NCI-H146 treated with DMSO at 0.1 percent for 48 hours (cell line): ENCODE measurements at regions not wholly inside any gene's neighbourhood (a gene's known extent, or its start where the extent isn't known, plus 50 kb on each side); places are given as distances from the start of the nearest gene placed in this dataset.

Experiments used
- DNase-seq: peaks from one replicate; lab custom pipeline; 2025; ENCODE audit not compliant: unreplicated experiment; lab: John Stamatoyannopoulos, UW

- DNase-seq: no peak
Measured at GRCh38 chr10:8921568-8921967, 867.1 kb downstream of the GATA3 start.

DNA sequence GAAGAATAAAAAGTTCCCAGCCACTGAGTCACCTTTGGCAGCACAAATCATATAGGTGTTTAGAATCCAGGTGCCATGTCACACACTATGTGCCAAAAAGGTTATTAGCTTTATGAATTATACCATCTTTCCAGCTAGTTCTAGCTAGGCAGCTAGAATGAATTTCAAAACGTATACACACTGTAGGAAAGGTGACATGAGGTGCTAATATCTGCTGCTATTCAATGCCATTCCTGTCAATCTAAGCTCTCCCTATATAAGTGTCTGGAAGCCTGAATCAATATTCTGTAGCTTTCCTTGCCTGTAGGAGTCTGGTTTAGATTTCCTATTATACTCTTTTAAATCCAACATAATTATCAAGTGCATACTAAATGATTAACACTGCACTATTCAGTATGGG lies 868.6 kb downstream of the GATA3 start:
- DNase-seq: no peak

- DNase-seq: no peak
Measured at GRCh38 chr10:8927705-8928104, 873.2 kb downstream of the GATA3 start.

- DNase-seq: no peak
Measured at GRCh38 chr10:8946451-8946850, 892.0 kb downstream of the GATA3 start.

DNA sequence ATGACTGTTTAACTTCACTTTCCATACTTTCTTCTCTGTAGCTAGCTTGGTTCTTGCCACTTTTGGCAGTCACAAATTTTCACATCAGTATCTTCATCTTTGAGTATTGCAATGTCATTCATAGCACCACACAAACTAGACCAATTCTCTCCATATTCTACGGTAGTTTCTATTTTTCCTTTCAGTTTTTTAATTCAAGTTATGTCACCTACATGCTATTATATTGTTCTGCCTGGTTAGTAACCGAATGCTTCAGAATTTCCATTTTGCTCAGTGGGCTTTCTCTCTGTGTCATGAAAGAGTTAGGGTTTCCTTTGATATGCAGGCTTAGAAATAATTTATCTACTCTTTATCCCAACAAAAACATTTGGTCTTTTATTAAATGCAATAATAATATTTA lies 896.5 kb downstream of the GATA3 start:
- DNase-seq: no peak

DNA sequence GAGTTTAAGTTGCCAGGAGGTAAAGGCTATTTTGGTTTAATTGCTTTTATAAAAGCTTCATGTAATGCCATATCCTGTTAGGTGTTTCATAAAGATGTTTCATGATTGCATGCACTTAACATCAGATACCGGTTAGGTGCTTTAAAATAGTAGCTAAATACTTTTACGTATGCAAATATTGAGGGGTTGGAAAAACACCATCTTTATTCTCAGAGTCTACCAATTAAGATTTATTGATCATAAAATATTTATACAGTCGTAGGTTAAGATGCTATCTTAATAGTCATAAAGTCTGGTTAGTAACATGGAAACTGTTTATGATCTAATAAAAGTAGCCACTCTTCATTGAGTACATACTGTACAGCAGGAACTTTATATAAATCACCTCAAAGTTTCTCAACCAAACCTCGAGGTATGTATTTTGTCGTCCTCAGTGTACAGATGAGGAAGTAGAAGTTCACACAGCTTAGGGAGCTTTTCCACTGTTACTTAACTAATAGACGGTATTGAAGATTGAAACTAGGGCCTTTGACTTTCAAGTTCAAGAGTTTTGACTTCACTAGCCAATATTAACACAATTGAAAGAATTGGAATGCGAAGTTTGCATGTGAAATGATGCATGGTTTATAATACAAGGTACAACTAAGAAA lies 897.1 kb downstream of the GATA3 start:
- no peak for DNase-seq

GRCh38 chr10:8956400-8956799 lies 901.9 kb downstream of the GATA3 start:
- DNase-seq: no peak

DNA sequence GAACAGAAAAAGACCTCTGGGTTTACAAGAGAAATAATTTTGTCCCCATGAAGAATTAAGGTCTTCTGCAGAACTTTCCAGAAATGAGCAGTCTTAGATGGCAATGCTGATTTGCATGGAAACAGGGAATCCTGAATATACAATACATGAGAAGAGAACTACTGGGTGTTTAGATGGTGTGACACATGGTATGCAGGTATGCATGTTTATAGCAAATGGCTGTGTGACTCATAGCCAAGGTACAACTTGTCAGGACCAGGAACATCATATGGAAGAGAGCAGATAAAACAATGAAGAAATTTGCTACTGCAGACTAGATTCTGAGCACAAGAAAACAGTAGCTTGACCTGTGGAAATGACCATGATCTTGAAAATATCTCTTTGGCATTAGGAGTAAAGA lies 907.8 kb downstream of the GATA3 start:
- no peak for DNase-seq

DNA sequence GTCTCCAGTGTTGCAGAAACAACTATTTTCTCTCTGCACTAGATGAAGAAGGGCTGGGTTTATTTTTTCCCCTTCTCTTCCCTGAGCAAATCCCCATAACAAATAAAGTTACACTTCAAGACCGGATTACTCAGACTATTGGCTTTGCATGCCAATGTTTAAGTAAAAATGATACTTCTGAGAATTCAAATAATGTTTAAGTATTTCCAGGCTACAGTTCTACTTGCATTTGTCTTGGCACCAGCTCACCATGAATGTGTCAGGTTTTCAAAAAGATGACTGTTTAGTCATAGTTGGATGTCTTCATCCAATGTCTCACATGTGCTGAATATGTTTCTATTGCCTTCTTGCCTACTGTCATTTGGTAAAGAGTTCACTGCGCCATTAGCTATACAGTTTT lies 912.6 kb downstream of the GATA3 start:
- no peak for DNase-seq

DNA sequence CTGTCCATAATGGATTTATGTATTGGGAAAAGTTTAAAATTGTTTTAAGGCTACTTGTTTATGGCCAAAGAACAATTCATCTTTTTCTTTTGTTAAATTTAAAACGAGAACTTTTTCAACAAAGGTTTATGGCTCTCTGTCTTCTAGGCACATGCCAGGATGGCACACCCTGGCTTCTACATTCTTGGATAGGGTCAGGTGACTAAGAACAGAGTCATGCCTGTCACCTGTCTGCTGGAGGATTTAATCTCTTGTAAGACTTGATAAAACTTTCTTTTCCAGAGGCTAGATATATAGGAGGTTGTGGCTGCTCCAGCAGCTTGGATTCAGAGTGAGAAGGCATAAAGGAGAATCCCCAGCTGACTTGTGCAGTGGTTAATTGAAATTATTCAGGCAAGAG lies 915.4 kb downstream of the GATA3 start:
- no peak for DNase-seq

- no peak for DNase-seq
Measured at GRCh38 chr10:8975535-8975934, 921.0 kb downstream of the GATA3 start.

DNA sequence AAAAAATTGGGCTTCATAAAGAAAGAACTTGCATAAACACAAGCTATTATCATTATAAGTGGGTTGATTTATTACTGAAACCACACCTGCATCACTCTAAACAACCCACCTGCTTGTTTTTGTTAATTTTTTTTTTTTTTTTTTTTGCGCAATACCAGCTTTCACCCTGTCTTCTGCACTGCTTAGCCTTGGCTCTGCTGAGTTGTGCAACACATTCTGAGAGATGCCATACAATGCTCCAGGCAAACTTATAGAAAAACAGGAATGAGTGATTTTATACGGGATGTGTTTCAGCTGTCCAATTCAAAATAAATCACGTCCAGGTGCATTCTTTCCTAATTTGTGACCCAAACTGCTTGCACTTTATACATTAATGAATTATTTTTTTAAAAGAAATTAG lies 923.6 kb downstream of the GATA3 start:
- DNase-seq: no peak

DNA sequence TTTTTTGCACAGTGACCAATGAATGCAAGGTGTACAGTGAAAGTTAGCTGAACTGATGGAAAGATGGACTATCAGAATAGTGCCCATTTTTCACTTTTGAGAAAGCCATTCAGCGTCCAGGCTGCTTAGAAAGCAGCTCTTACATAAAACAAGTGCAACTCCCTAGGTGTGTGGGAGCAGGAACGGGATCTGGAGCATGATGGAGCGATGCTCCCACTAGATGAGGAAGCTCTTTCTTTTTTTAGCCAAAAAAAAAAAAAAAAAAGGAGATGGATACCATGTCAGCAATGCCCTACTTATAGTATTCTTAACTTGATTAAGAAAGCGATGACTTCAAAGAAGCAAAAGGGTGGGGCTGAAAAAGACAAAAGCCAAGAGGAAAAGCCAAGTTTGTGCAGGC lies 925.5 kb downstream of the GATA3 start:
- no peak for DNase-seq

DNA sequence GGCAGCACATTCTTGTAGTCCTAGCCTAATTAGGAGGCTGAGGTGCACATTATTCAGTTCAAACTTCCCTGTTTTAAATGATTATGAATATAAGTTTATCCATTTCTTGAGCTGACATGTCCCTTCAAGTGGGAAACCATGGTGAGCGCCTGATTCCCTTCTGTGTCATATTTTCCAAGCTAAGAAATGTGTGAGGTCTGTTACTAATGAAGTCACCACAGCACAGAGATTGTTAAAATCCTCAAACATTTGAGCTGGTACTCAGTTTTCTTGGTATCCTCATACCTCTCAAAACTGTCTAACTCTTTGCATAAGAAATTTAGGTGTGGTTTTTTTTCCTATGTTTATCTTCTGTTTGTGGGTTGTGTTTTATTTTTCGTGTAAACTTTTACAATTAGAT lies 926.8 kb downstream of the GATA3 start:
- DNase-seq: no peak

GRCh38 chr10:8985651-8986050 lies 931.2 kb downstream of the GATA3 start:
- no peak for DNase-seq

DNA sequence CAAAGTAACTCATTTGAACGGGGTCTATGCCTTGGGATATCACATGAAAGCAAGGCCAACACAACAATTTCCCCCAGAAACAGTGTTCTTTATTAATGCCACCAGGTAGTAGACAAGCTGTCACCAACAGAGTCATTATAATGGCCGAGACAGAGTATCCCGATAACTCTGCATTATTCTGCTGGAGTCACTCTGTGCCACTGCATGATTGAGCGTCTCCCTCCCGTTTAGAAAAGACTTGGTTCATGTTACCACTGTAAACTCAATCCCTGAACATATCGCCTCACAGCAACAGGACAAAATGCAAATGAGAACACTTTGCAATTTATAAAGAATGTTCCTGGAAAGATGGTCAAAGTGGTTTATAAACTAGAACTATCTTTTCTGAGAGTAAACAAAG lies 932.5 kb downstream of the GATA3 start:
- no peak for DNase-seq

DNA sequence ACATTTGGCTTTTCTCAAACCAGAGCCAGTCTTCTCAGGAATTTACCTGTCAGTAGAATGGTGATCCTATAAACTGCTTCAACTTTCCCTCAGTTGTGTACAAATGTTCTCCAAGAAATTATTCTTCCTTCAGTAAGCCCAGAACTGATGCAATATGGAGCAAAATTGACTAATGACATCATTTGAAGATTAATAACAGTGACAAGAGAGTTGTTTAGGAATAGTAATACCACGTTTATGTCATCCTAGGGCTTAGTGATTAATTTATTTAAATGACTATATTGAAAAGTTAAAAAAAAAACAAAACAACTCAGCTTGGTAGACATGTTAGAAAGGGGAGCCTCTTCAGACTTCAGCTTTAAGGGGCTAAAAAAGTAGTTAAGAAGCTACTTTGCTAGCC lies 933.2 kb downstream of the GATA3 start:
- DNase-seq: no peak

GRCh38 chr10:8990280-8990987 lies 935.9 kb downstream of the GATA3 start:
- DNase-seq: no peak

DNA sequence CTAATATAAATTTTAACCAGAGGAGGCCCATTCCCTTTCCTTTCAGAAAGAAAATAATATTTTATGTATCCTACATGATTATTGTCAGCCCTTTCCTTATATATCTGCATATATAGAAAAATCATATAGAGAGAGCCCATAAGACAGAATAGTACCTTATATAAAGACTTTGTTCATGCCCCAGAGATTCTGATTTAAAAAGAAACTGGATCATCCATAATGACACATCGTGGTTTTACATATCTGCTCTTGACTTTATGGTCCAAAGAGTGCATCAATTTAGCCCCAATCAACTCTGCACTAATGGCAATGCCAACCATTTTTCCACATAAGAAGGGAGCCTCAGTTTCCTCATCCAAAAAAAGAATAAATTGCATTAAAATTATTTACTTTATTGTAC lies 937.5 kb downstream of the GATA3 start:
- DNase-seq: no peak

DNA sequence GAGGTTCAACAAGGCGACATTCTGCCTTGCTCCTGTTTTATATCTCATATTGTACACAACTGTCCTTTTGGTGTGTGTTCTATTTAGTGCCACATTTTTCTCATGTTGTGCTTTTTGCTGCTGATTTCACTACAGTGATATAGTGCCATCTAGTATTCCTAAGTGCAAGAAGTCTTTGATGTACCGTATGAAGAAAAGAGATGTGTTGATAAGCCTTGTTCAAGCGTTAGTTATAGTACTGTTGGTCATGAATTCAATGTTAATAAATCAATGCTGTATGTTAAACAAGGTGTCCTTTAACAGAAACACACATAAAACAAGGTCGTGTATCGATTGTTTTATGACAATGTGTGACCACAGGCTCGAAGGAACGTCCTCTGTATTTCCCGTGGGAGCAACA lies 939.4 kb downstream of the GATA3 start:
- no peak for DNase-seq

DNA sequence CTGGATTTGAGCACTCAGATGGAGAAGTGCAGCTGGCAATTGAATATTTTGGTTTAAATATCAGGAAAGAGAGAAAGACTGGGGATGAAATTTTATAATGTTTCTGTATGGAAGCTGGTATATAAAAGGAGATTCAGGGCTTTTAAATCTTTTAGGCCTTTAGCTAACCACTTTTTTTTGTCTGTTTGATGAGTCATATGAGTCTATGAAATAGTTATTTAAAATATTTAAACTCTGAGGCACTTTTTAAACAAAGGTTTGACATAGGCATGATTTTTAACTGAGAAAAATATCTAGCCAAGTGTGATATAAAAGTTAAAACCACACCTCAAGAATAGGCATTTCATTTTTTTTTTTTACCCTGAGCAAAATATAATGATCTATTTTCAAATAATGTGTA lies 944.3 kb downstream of the GATA3 start:
- DNase-seq: no peak

DNA sequence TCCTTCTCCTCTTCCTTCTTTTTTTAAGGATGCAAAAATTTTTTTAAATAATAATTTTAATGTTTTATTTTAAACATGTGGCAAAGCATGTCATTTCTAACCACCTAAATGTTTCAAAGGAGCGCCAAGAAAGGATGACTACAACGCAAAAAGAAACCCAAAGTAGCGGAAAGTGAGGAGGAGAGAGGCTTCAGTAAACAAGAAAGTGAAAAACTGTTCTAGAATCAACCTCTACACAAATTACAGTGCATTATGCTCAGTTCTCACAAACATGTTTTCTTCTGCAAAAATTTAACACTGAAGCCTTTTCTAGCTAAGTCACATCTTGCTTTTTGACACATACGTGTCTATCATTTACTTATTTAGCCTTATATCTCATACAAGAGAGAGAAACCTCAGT lies 948.6 kb downstream of the GATA3 start:
- no peak for DNase-seq

DNA sequence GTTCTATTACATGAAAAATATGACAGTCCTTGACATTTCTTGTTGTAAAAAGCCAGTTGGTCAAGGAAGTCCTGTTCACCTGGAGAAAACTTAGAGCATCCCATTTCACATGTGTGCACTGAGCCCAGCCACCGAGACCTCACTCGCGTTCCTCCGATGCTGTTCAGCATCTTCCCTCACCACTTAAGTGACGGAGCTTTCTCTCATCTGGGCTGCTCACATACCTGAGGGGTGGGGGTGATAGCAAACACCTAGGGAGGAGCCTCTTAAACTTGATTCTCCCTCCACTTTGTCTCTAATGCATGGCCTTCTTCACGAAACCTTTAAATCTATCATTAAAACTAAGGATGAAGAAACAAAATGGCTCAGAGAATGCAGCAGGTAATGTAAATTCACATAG lies 950.2 kb downstream of the GATA3 start:
- DNase-seq: no peak
